ENCODE measurements at regions not wholly inside any gene's neighbourhood (a gene's known extent, or its start where the extent isn't known, plus 50 kb on each side); places are given as distances from the start of the nearest gene placed in this dataset.

- no peak for TF ChIP-seq POLR2AphosphoS5 (IDR thresholded peaks at IDR 0.05; ENCODE audit: low read depth)
- TF ChIP-seq CTCF (conservative IDR thresholded peaks at IDR 0.05; ENCODE audit: low read depth in 2 of 2): no peak
- TF ChIP-seq EZH2 (IDR thresholded peaks at IDR 0.05; ENCODE audit: low read depth, unreplicated experiment): no peak
- no peak for TF ChIP-seq ZNF114 (CRISPR knock-in tag; IDR thresholded peaks at IDR 0.05)
- TF ChIP-seq JUNB (IDR thresholded peaks at IDR 0.05; ENCODE audit: unreplicated experiment): no peak
- no peak for TF ChIP-seq STAT1 (IDR thresholded peaks at IDR 0.05; ENCODE audit: unreplicated experiment)
- no peak for TF ChIP-seq REST (IDR thresholded peaks at IDR 0.05; ENCODE audit: unreplicated experiment)
- TF ChIP-seq CREB1 (CRISPR knock-in tag; IDR thresholded peaks at IDR 0.05; ENCODE audit: low read depth): no peak
- no peak for TF ChIP-seq ZNF462 (CRISPR knock-in tag; IDR thresholded peaks at IDR 0.05)
- no peak for TF ChIP-seq EZH2phosphoT487 (IDR thresholded peaks at IDR 0.05; ENCODE audit: unreplicated experiment)
- no peak for TF ChIP-seq ETS1 (IDR thresholded peaks at IDR 0.05)
Measured at GRCh38 chr1:87197156-87197555, 131.5 kb upstream of the LMO4 start.

All from GM23338 (cell line).